SK-N-SH (cell line): ENCODE measurements at regions not wholly inside any gene's neighbourhood (a gene's known extent, or its start where the extent isn't known, plus 50 kb on each side); places are given as distances from the start of the nearest gene placed in this dataset.

Experiments used
- EP300 ChIP-seq, 2 experiments: IDR thresholded peaks; 2 replicates each; pipeline versions ENCODE4 v1.4.0 to v1.6.1; 2012; ENCODE audit warnings: borderline replicate concordance in 1 of 2, low read depth in 1 of 2, low read length in 1 of 2
- RAD21 ChIP-seq: IDR thresholded peaks from 2 replicates; pipeline ENCODE4 v1.6.1; 2012; ENCODE audit warnings: mild to moderate bottlenecking, low read length
- SIN3A ChIP-seq: IDR thresholded peaks from 2 replicates; pipeline ENCODE4 v1.6.1; 2012; ENCODE audit warnings: low read depth, mild to moderate bottlenecking, low read length, moderate library complexity, borderline replicate concordance
- SMC3 ChIP-seq: IDR thresholded peaks from 2 replicates; pipeline ENCODE4 v1.6.1; 2012; ENCODE audit warnings: low read depth, low read length, improper control_type of control experiment
- ZBTB33 ChIP-seq: IDR thresholded peaks from 2 replicates; pipeline ENCODE4 v1.4.0; 2012; ENCODE audit warnings: low read depth, borderline replicate concordance

GRCh38 chr6:141028791-141029280 lies 1103.9 kb upstream of the GJE1 start:
- TF ChIP-seq RAD21 (no peak), ZBTB33 (no peak), SIN3A (no peak), EP300 (IDR thresholded peaks at IDR 0.05; ENCODE audit: borderline replicate concordance in 1 of 2, low read depth in 1 of 2, low read length in 1 of 2) (no peak), SMC3 (no peak)
